ENCODE measurements at regions not wholly inside any gene's neighbourhood (a gene's known extent, or its start where the extent isn't known, plus 50 kb on each side); places are given as distances from the start of the nearest gene placed in this dataset.

GRCh38 chr3:94927175-94927574 lies 864.3 kb downstream of the NSUN3 start:
- H3K27ac ChIP-seq (ENCODE audit: low read length), result no peak overlapping the region
- DNase-seq, result peak; percentile 43
- peak; percentile 70 for ATAC-seq
- no peaks in the 10 kb centered on the region for H3K9me2 ChIP-seq (replicated peaks; ENCODE audit: low read length)
- CTCF ChIA-PET, result no interaction called here
- no peak overlapping the region for H2AFZ ChIP-seq (ENCODE audit: low read length)
- H3K4me3 ChIP-seq (ENCODE audit: low read length), result no peak overlapping the region
- H3K9ac ChIP-seq (ENCODE audit: low read length), result no peak overlapping the region
- H3K36me3 ChIP-seq (ENCODE audit: low read depth, low read length), result no peaks in the 10 kb centered on the region
- peaks cover 7% of the 10 kb centered on the region; the same call in 1 of the 2 replicates for H3K4me1 ChIP-seq (ENCODE audit: insufficient read depth, low read length)
- H3F3A ChIP-seq (ENCODE audit: low read length, unreplicated experiment), result no peaks in the 10 kb centered on the region
- no peaks in the 10 kb centered on the region for H3K9me3 ChIP-seq (ENCODE audit: low read length)
- H3K4me2 ChIP-seq (ENCODE audit: low read length), result no peak overlapping the region
- TF ChIP-seq EZH2 (IDR thresholded peaks at IDR 0.05; ENCODE audit: low read length, unreplicated experiment) (no peak), EZH2phosphoT487 (IDR thresholded peaks at IDR 0.05; ENCODE audit: borderline replicate concordance, low read length) (no peak), CTCF (conservative IDR thresholded peaks at IDR 0.05; ENCODE audit: low read depth, low read length) (no peak)
- H3K27me3 ChIP-seq (ENCODE audit: low read length), result no peaks in the 10 kb centered on the region
- no peaks in the 10 kb centered on the region for H4K20me1 ChIP-seq (ENCODE audit: low read length)
- intact Hi-C loops (cut with micrococcal nuclease), result no loop called here
- POLR2A ChIA-PET (ENCODE audit: unreplicated experiment), result no interaction called here
- no TSS peak for BruUV-seq (replicated peaks)
- no peaks in the 10 kb centered on the region for H3K79me2 ChIP-seq (ENCODE audit: low read length)

- H3K9ac ChIP-seq (ENCODE audit: low read length), result no peak overlapping the region
- H3K4me1 ChIP-seq (ENCODE audit: insufficient read depth, low read length), result peaks cover 7% of the 10 kb centered on the region; the same call in 1 of the 2 replicates
- ChIA-PET POLR2A (ENCODE audit: unreplicated experiment) (no interaction called here), CTCF (no interaction called here)
- no peaks in the 10 kb centered on the region for H4K20me1 ChIP-seq (ENCODE audit: low read length)
- intact Hi-C loops (cut with micrococcal nuclease), result no loop called here
- TF ChIP-seq EZH2phosphoT487 (IDR thresholded peaks at IDR 0.05; ENCODE audit: borderline replicate concordance, low read length), result no peak
- no peak for TF ChIP-seq EZH2 (IDR thresholded peaks at IDR 0.05; ENCODE audit: low read length, unreplicated experiment)
- H3F3A ChIP-seq (ENCODE audit: low read length, unreplicated experiment), result no peaks in the 10 kb centered on the region
- peak overlapping the region; percentile 59 for H3K27ac ChIP-seq (ENCODE audit: low read length)
- H3K9me2 ChIP-seq (replicated peaks; ENCODE audit: low read length), result no peaks in the 10 kb centered on the region
- no peaks in the 10 kb centered on the region for H3K79me2 ChIP-seq (ENCODE audit: low read length)
- no peak overlapping the region for H2AFZ ChIP-seq (ENCODE audit: low read length)
- DNase-seq, result peak; percentile 86
- no peak overlapping the region for H3K4me3 ChIP-seq (ENCODE audit: low read length)
- H3K27me3 ChIP-seq (ENCODE audit: low read length), result no peaks in the 10 kb centered on the region
- peak; percentile 94 for ATAC-seq
- no peak overlapping the region for H3K4me2 ChIP-seq (ENCODE audit: low read length)
- BruUV-seq (replicated peaks), result no TSS peak
- H3K36me3 ChIP-seq (ENCODE audit: low read depth, low read length), result no peaks in the 10 kb centered on the region
- no peaks in the 10 kb centered on the region for H3K9me3 ChIP-seq (ENCODE audit: low read length)
Observed at GRCh38 chr3:94928921-94929320, 866.1 kb downstream of the NSUN3 start.

GRCh38 chr3:94935738-94936580 lies 873.1 kb downstream of the NSUN3 start:
- ATAC-seq, result peak; percentile 88
- Histone ChIP-seq H3K4me2 (ENCODE audit: low read length) (no peak overlapping the region), H3K9me2 (replicated peaks; ENCODE audit: low read length) (no peaks in the 10 kb centered on the region), H3K36me3 (ENCODE audit: low read depth, low read length) (no peaks in the 10 kb centered on the region), H3K27ac (ENCODE audit: low read length) (peak overlapping the region; percentile 57), H3K79me2 (ENCODE audit: low read length) (no peaks in the 10 kb centered on the region), H3K27me3 (ENCODE audit: low read length) (no peaks in the 10 kb centered on the region), H3K4me1 (ENCODE audit: insufficient read depth, low read length) (0 out of 2 replicates have a peak, but pooled peaks cover 6% of the 10 kb centered on the region), H4K20me1 (ENCODE audit: low read length) (no peaks in the 10 kb centered on the region), H2AFZ (ENCODE audit: low read length) (no peak overlapping the region), H3K9me3 (ENCODE audit: low read length) (no peaks in the 10 kb centered on the region), H3K9ac (ENCODE audit: low read length) (no peak overlapping the region), H3K4me3 (ENCODE audit: low read length) (no peak overlapping the region), H3F3A (ENCODE audit: low read length, unreplicated experiment) (no peaks in the 10 kb centered on the region)
- ChIA-PET CTCF (no interaction called here), POLR2A (ENCODE audit: unreplicated experiment) (no interaction called here)
- BruUV-seq (replicated peaks), result no TSS peak
- intact Hi-C loops (cut with micrococcal nuclease), result loop anchor here (10.0 kb wide), 1 partner anchor 141 kb away; no protein-coding TSS in a partner anchor
- TF ChIP-seq EZH2 (IDR thresholded peaks at IDR 0.05; ENCODE audit: low read length, unreplicated experiment), result no peak
- DNase-seq, result peak; percentile 69

Measured in PC-3 (cell line).